Thymus (tissue), 11 donors: ENCODE measurements at regions not wholly inside any gene's neighbourhood (a gene's known extent, or its start where the extent isn't known, plus 50 kb on each side); places are given as distances from the start of the nearest gene placed in this dataset.

Source experiments
- DNase-seq, 9 donors: peaks; one replicate each; pipeline ENCODE4 v3.0.0-alpha.2; 2013; ENCODE audit warnings: low spot score in 9 of 9, low read depth in 6 of 9, missing footprints in 1 of 9
- H3K27ac ChIP-seq, 2 donors: one replicate each; pipeline ENCODE4 v1.5.1; 2013; ENCODE audit warnings: control low read depth in 1 of 2, low read depth in 1 of 2, low read length in 1 of 2, mild to moderate bottlenecking in 1 of 2, moderate library complexity in 1 of 2
- H3K27me3 ChIP-seq, 2 donors: one replicate each; pipeline ENCODE4 v1.5.1; 2013; ENCODE audit warnings: low read length in 1 of 2; ENCODE audit not compliant: control insufficient read depth in 2 of 2, insufficient read depth in 1 of 2
- H3K36me3 ChIP-seq, 2 donors: one replicate each; pipeline ENCODE4 v1.5.1; 2013; ENCODE audit warnings: low read length in 1 of 2, mild to moderate bottlenecking in 1 of 2, moderate library complexity in 1 of 2; ENCODE audit not compliant: control insufficient read depth in 2 of 2, insufficient read depth in 2 of 2
- H3K4me1 ChIP-seq, 2 donors: one replicate each; pipeline ENCODE4 v1.5.1; 2013; ENCODE audit warnings: low read length in 2 of 2; ENCODE audit not compliant: control insufficient read depth in 2 of 2, insufficient read depth in 2 of 2
- H3K4me3 ChIP-seq, 2 donors: one replicate each; pipeline ENCODE4 v1.5.1; 2013; ENCODE audit warnings: low read length in 2 of 2, control low read depth in 1 of 2, mild to moderate bottlenecking in 1 of 2
- H3K9me3 ChIP-seq, 2 donors: one replicate each; pipeline ENCODE4 v1.5.1; 2013; ENCODE audit warnings: low read length in 1 of 2, mild to moderate bottlenecking in 1 of 2; ENCODE audit not compliant: control insufficient read depth in 2 of 2, insufficient read depth in 1 of 2
- WGBS: extraction: QIAGEN DNeasy Blood & Tissue Kit; methylation state at CpG from one replicate; pipeline ENCODE4 v1.1.7; 2013; 5-methylcytosine and 5-hydroxymethylcytosine counted together
- donor health status: healthy.

GRCh38 chr12:24069532-24070395, 120.3 kb upstream of the SOX5 start:
- Histone ChIP-seq H3K27me3 (no peaks in the 10 kb centered on the region), H3K9me3 (no peaks in the 10 kb centered on the region), H3K36me3 (no peaks in the 10 kb centered on the region), H3K27ac (no peak overlapping the region), H3K4me3 (no peak overlapping the region), H3K4me1 (no peaks in the 10 kb centered on the region)
- DNase-seq, result no peak
- WGBS, result 95% methylated on average over 7 of the region's 7 CpGs

GRCh38 chr12:24066865-24067264, 117.4 kb upstream of the SOX5 start:
- 91% methylated on average over 2 of the region's 2 CpGs for WGBS
- H3K27ac ChIP-seq, result no peak overlapping the region
- no peak for DNase-seq
- no peaks in the 10 kb centered on the region for H3K9me3 ChIP-seq
- H3K4me1 ChIP-seq, result no peaks in the 10 kb centered on the region
- H3K36me3 ChIP-seq, result no peaks in the 10 kb centered on the region
- H3K4me3 ChIP-seq, result no peak overlapping the region
- no peaks in the 10 kb centered on the region for H3K27me3 ChIP-seq

- Histone ChIP-seq H3K9me3 (no peaks in the 10 kb centered on the region), H3K27me3 (no peaks in the 10 kb centered on the region), H3K27ac (no peak overlapping the region), H3K4me3 (no peak overlapping the region), H3K36me3 (no peaks in the 10 kb centered on the region), H3K4me1 (no peaks in the 10 kb centered on the region)
- no peak for DNase-seq
These were observed 116.6 kb upstream of the SOX5 start for GRCh38 chr12:24066097-24066496.

GRCh38 chr12:24062642-24063245, 113.3 kb upstream of the SOX5 start:
- Histone ChIP-seq H3K27me3 (no peaks in the 10 kb centered on the region), H3K9me3 (no peaks in the 10 kb centered on the region), H3K36me3 (no peaks in the 10 kb centered on the region), H3K4me1 (no peaks in the 10 kb centered on the region), H3K27ac (no peak overlapping the region), H3K4me3 (no peak overlapping the region)
- no peak for DNase-seq
- 99% methylated on average over 1 of the region's 1 CpG for WGBS

- 97% methylated on average over 1 of the region's 1 CpG for WGBS
- H3K4me3 ChIP-seq, result no peak overlapping the region
- no peaks in the 10 kb centered on the region for H3K9me3 ChIP-seq
- H3K27ac ChIP-seq, result no peak overlapping the region
- H3K4me1 ChIP-seq, result no peaks in the 10 kb centered on the region
- H3K36me3 ChIP-seq, result no peaks in the 10 kb centered on the region
- H3K27me3 ChIP-seq, result no peaks in the 10 kb centered on the region
- no peak for DNase-seq
These were observed 110.6 kb upstream of the SOX5 start for GRCh38 chr12:24060089-24060488.

GRCh38 chr12:24057920-24058476, 108.5 kb upstream of the SOX5 start:
- no peak for DNase-seq
- H3K4me1 ChIP-seq, result no peaks in the 10 kb centered on the region
- no peaks in the 10 kb centered on the region for H3K27me3 ChIP-seq
- H3K27ac ChIP-seq, result no peak overlapping the region
- 94% methylated on average over 4 of the region's 4 CpGs for WGBS
- no peaks in the 10 kb centered on the region for H3K9me3 ChIP-seq
- H3K4me3 ChIP-seq, result no peak overlapping the region
- no peaks in the 10 kb centered on the region for H3K36me3 ChIP-seq

- H3K27me3 ChIP-seq, result no peaks in the 10 kb centered on the region
- no peak overlapping the region for H3K4me3 ChIP-seq
- no peaks in the 10 kb centered on the region for H3K9me3 ChIP-seq
- no peaks in the 10 kb centered on the region for H3K36me3 ChIP-seq
- no peaks in the 10 kb centered on the region for H3K4me1 ChIP-seq
- no peak for DNase-seq
- whole genome bisulfite sequencing, result 89% methylated on average over 1 of the region's 1 CpG
- no peak overlapping the region for H3K27ac ChIP-seq
These were observed 106.3 kb upstream of the SOX5 start for GRCh38 chr12:24055747-24056146.

GRCh38 chr12:24054416-24054815, 104.9 kb upstream of the SOX5 start:
- no peaks in the 10 kb centered on the region for H3K4me1 ChIP-seq
- H3K36me3 ChIP-seq, result no peaks in the 10 kb centered on the region
- no peaks in the 10 kb centered on the region for H3K27me3 ChIP-seq
- no peak for DNase-seq
- H3K4me3 ChIP-seq, result no peak overlapping the region
- no peak overlapping the region for H3K27ac ChIP-seq
- WGBS, result 97% methylated on average over 3 of the region's 3 CpGs
- H3K9me3 ChIP-seq, result no peaks in the 10 kb centered on the region

GRCh38 chr12:24049728-24050127, 100.3 kb upstream of the SOX5 start:
- no peak for DNase-seq
- Histone ChIP-seq H3K27ac (no peak overlapping the region), H3K4me1 (no peaks in the 10 kb centered on the region), H3K36me3 (no peaks in the 10 kb centered on the region), H3K27me3 (no peaks in the 10 kb centered on the region), H3K9me3 (no peaks in the 10 kb centered on the region), H3K4me3 (no peak overlapping the region)
- 91% methylated on average over 3 of the region's 3 CpGs for WGBS
